GM19452 (cell line): ENCODE measurements at regions not wholly inside any gene's neighbourhood (a gene's known extent, or its start where the extent isn't known, plus 50 kb on each side); places are given as distances from the start of the nearest gene placed in this dataset.
"Not testable (repeated sequence)": the region's sequence is repeated elsewhere in the genome, so short reads cannot be mapped to it uniquely, and the experiment has no call there.

ENCODE experiments used
- ATAC-seq: cut with Tn5 transposase; IDR thresholded peaks from one replicate; pipeline ENCODE4 v1.9.1; 2021; ENCODE audit not compliant: unreplicated experiment

- ATAC-seq = no peak
Measured at GRCh38 chr1:57612833-57613232, 189.0 kb upstream of the DAB1 start.

- no peak for ATAC-seq
Measured at GRCh38 chr1:57605933-57606332, 182.1 kb upstream of the DAB1 start.

GRCh38 chr1:57603696-57604095 lies 179.8 kb upstream of the DAB1 start:
- ATAC-seq = no peak

DNA sequence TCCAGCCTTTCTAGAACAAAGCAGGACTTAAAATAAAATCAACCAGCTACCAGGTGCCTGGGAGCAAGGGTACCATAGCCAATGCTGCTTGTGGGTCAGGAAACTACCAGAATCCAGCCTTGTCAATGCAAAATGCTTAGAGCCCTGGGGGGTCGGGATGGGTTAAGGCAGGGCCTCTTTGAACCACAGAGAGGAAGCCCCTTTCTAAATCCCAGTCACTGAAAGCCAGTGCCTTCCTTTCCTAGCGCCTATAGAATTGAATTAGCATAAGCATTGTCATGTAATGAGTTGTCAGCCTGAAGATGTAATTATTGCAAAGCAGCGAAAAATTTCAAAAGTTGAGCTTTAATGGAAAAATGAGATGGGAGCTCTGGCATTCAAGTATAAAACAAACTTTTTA lies 176.6 kb upstream of the DAB1 start:
- no peak for ATAC-seq

GRCh38 chr1:57599236-57599994 lies 175.6 kb upstream of the DAB1 start:
- no peak for ATAC-seq

- ATAC-seq = no peak
Measured at GRCh38 chr1:57597036-57597435, 173.2 kb upstream of the DAB1 start.

DNA sequence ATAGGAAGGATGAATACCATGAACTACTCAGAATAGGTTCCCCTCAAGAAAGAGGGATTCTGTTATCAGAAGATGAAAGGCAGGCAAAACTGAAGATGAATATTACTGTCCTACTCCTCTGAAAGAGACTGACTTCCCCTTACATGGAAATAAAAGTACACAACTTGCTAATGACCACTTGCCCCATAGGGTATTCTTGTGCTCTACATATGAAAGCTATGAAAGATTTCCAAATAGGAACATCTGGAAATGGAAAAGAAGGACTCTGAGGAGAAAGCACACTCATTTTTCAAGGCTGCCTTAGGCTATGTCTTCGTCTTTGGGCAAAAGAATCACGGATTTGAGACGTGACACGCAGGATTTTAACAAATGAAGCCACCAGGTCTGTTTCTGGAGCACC lies 170.1 kb upstream of the DAB1 start:
- no peak for ATAC-seq

DNA sequence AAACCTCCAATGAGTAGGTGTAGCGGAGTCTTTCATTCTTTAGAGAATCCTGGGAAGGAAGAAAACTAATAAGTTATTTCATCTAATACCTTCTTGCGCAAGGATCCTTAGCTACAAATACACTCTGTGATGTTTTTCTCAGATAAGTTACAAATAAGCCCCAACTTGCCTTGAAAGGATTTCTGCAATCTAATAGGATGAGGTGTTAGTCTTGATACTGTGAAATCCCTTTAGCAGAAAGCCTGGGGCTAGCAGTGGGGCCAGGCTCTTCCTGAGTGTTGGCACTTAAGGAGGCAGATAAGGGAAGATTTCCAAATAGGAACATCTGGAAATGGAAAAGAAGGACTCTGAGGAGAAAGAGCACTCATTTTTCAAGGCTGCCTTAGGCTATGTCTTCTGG lies 168.0 kb upstream of the DAB1 start:
- no peak for ATAC-seq

- ATAC-seq = no peak
Measured at GRCh38 chr1:57590978-57591377, 167.1 kb upstream of the DAB1 start.

DNA sequence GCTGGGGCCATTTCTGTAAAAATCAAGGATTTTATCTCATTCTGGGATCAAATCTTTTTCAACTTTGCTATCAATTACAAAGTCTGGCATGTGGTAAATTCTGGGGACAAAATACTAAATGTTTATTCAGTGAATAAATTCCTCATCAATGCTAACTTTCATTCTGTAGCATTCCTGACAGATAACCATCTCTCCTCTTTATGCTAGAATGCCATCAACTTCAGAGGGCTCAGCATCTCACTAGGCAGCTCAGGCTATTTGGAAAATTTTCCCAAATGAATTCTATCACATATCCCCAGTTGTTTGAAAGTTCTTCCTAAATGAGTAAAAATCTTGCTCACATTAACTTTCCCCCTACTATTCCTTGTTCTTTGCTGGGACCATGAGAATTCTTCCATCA lies 163.0 kb upstream of the DAB1 start:
- ATAC-seq = no peak

DNA sequence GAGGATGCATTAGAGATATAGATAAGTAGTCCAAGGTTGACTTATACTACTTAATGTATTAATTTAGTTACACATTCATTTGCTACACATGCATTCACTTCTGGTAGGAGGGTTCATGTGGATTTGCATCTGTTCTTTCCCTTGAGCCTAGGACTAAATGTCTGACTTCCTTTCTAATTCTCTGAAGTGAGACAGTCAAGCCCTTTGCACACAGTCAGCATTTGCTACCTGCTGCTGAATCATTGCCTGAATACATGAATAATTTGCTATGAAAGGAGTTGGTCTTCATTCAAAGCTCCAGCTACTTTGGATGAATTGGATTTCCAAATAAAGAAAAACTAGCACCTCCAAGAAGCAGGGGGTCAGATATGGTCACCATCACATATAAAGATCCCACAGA lies 154.8 kb upstream of the DAB1 start:
- no peak for ATAC-seq

GRCh38 chr1:57578099-57578498 lies 154.2 kb upstream of the DAB1 start:
- no peak for ATAC-seq

DNA sequence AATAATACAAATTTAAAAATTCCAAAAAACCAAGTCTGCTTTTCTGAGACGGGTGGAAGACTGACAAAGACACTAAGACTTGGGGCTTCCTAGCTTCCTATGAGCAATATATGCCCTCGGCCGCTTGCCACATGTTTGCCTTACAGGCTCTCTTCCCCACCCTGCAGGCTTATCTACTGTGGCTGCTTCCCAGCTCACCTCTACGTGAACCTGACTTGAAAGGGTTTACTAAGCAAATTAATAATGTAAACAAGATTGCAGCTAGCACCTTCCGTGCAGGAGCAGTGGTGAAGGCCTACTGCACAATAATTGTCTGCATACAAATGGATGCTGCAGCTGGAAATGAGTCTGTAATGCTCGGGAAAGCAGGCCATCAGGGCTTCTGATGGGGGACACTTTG lies 152.9 kb upstream of the DAB1 start:
- no peak for ATAC-seq

DNA sequence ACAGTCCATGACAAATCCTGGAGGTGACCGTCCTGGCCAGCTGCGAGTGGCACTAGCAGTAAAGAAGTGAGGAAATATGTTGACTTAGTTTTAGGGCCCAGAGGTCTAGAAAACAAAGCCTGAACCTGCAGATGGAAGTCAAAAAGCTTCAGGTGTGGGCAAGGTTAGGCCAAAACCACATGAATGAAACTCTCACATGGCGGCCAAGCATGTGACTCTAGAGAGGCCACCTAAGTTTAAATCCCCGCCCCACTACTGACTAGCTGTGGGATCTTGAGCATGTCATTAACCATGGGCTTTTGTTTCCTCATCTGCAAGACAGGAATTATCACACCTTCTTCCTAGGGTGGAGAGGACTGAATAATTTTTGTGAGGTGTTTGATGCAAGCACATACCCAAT lies 148.2 kb upstream of the DAB1 start:
- ATAC-seq = no peak

GRCh38 chr1:57558066-57558465 lies 134.2 kb upstream of the DAB1 start:
- not testable (repeated sequence) for ATAC-seq

DNA sequence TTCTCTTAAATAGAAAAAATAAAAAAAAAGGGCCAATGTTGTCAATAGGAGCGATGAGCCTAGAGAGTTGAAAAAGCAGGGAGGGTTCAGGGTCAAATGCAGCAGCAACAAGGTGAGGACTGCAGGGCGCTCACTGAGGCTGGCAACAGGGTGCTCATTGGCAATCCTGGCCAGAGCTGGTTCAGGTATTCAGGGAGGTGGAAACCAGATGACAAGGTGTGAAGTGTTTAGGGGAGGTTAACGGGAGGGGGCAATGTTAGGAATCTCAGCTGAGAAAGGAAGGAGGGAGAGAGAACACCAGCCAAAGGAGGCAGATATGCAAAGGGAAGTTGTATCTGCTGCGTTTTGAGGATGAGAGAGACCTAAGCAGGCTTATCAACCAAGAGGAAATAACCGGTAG lies 129.8 kb upstream of the DAB1 start:
- ATAC-seq = no peak

GRCh38 chr1:57551476-57551875 lies 127.6 kb upstream of the DAB1 start:
- no peak for ATAC-seq

GRCh38 chr1:57550092-57550491 lies 126.2 kb upstream of the DAB1 start:
- ATAC-seq = no peak

- ATAC-seq = no peak
Measured at GRCh38 chr1:57549300-57549699, 125.4 kb upstream of the DAB1 start.

- no peak for ATAC-seq
Measured at GRCh38 chr1:57546549-57547330, 122.9 kb upstream of the DAB1 start.

GRCh38 chr1:57544345-57544744 lies 120.5 kb upstream of the DAB1 start:
- no peak for ATAC-seq

DNA sequence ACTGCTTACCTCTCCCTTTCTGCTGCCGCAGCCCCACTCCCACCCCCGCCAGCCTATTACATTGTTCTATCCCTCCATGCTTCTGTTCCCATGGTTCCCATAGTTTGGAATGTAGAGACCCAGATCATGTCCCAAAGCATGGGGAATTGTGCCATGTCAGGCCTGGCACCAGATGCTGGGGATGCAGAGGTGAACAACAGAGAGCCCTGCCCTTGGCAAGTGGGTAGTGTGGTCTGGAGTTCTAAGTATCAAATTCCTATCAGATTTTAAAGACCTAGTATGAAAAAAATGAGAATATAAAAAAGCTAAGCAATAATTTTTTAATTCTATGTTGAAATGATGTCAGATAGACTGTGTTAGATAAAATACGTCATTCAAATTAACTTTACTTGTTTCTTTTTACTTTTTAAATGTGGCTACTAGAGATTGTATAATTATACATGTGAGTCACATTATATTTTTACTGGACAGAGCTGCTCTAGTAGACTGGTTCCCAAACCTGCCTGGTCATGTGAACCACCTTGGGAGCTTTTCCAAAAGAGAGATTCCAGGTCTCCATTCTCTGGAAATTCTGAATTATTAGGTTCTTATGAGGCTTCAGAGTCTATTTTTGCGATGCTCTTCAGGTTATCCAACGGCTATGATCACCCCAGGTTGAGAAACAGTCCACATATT lies 113.0 kb upstream of the DAB1 start:
- no peak for ATAC-seq
